Heart right ventricle (tissue), 16 donors: ENCODE measurements at regions not wholly inside any gene's neighbourhood (a gene's known extent, or its start where the extent isn't known, plus 50 kb on each side); places are given as distances from the start of the nearest gene placed in this dataset.

Experiments used
- ATAC-seq, 8 donors: fragments of 200-7000 bp; cut with Tn5 transposase; one replicate each; pipeline ENCODE4 v1.9.1; 2020; ENCODE audit warnings: mild to moderate bottlenecking in 8 of 8, moderate library complexity in 8 of 8, moderate number of reproducible peaks in 1 of 8
- DNase-seq, 2 donors: peaks; one replicate each; pipeline ENCODE4 v3.0.0-alpha.2; 2020
- H3K27ac ChIP-seq, 10 donors: fragments of 200-600 bp; sonication (generic) in 2 of 10; one replicate each; pipeline versions ENCODE4 v1.5.0 to v1.8.0; 2020 to 2022; ENCODE audit warnings: mild to moderate bottlenecking in 3 of 10
- H3K27me3 ChIP-seq, 7 donors: fragments of 200-600 bp; one replicate each; pipeline ENCODE4 v1.8.0; 2021 to 2022; ENCODE audit warnings: mild to moderate bottlenecking in 2 of 7
- H3K36me3 ChIP-seq, 9 donors: fragments of 200-600 bp; sonication (generic) in 1 of 9; one replicate each; pipeline versions ENCODE4 v1.5.0 to v1.8.0; 2020 to 2022; ENCODE audit warnings: mild to moderate bottlenecking in 2 of 9
- H3K4me1 ChIP-seq, 9 donors: fragments of 200-600 bp; sonication (generic) in 1 of 9; one replicate each; pipeline versions ENCODE4 v1.5.0 to v1.8.0; 2020 to 2022; ENCODE audit warnings: mild to moderate bottlenecking in 4 of 9
- H3K4me3 ChIP-seq, 10 donors: fragments of 200-600 bp; sonication (generic) in 2 of 10; one replicate each; pipeline versions ENCODE4 v1.5.0 to v1.8.0; 2020 to 2022; ENCODE audit warnings: mild to moderate bottlenecking in 7 of 10, moderate library complexity in 2 of 10
- H3K9me3 ChIP-seq, 11 donors: fragments of 200-600 bp in 10 of 11; sonication (generic) in 2 of 11; one replicate each; pipeline versions ENCODE4 v1.5.0 to v1.8.0; 2013 to 2022; ENCODE audit warnings: mild to moderate bottlenecking in 2 of 11, control low read depth in 1 of 11, moderate library complexity in 1 of 11
- WGBS, 2 donors: extraction: QIAGEN DNeasy Blood & Tissue Kit; methylation state at CpG; one replicate each; pipeline ENCODE4 v1.1.7; 2013; ENCODE audit warnings: inconsistent platforms in 1 of 2; 5-methylcytosine and 5-hydroxymethylcytosine counted together
- intact Hi-C, 10 donors: fragments of 100-400 bp; cut with DNase I; formaldehyde crosslinking; loops; one replicate each; pipeline versions ENCODE4 v1.11.1 to v1.14.2; 2022
- TF ChIP-seq, protein P1 (sequence below), 9 donors: fragments of 200-600 bp; sonication (generic) in 2 of 9; IDR thresholded peaks; one replicate each; pipeline versions ENCODE4 v1.5.0 to v1.8.0; 2021 to 2022; ENCODE audit warnings: antibody characterized with exemption in 9 of 9, mild to moderate bottlenecking in 5 of 9, moderate library complexity in 1 of 9
- donor health status: Arrhythmogenic right ventricular cardiomyopathy.
- donor health status: ischemic (EF 13 %, LVEDD 7.1; RV severe dilation, severe dysfunction).
- donor health status: healthy with polysubstance abuse.
- donor health status: DM: no; HTN: yes; CAD: no.
- donor health status: DM: no; HTN: no; CAD: no.
- donor health status: ischemic (EF 25% LVEDD 6.9; RV normal size, moderate dysfunction).
- donor health status: ischemic (EF 25% LVEDD 5.7; RV mildly dilated, moderate dysfunction).
- donor health status: healthy.
- donor health status: DM: yes; HTN: yes; CAD: no.
- donor health status: Ischemic cardiomyopathy.
- donor health status: ischemic (EF 35%, LVEDD 5.7; RV mildly dilated, moderate dysfunction).
- donor health status: nonischemic (EF 11% LVEDD 7.7; RV severe dilation, severe dysfunction).
- donor health status: DM: yes; HTN: yes; CAD: no.
- donor health status: PGD.
- donor health status: ischemic (EF 29% LVEDD 5.4; RV normal size, mild dysfunction).
- donor health status: nonischemic (EF 23%, LVEDD 6.1; RV moderate dilation, normal function).

GRCh38 chr13:73827434-73827833 is 306.8 kb downstream of the KLF12 start:
- WGBS, 2 donors = 79 to 96% methylated on average over 3 of the region's 3 CpGs
- H3K4me1 ChIP-seq = peaks cover 0 to 34% (median 0%) of the 10 kb centered on the region in 9 donors
- no peaks in the 10 kb centered on the region for H3K36me3 ChIP-seq
- no peak for ATAC-seq
- no peak for DNase-seq
- intact Hi-C loops = no loop called here
- no peaks in the 10 kb centered on the region for H3K9me3 ChIP-seq
- H3K4me3 ChIP-seq = no peak overlapping the region
- TF ChIP-seq, protein P1, sequence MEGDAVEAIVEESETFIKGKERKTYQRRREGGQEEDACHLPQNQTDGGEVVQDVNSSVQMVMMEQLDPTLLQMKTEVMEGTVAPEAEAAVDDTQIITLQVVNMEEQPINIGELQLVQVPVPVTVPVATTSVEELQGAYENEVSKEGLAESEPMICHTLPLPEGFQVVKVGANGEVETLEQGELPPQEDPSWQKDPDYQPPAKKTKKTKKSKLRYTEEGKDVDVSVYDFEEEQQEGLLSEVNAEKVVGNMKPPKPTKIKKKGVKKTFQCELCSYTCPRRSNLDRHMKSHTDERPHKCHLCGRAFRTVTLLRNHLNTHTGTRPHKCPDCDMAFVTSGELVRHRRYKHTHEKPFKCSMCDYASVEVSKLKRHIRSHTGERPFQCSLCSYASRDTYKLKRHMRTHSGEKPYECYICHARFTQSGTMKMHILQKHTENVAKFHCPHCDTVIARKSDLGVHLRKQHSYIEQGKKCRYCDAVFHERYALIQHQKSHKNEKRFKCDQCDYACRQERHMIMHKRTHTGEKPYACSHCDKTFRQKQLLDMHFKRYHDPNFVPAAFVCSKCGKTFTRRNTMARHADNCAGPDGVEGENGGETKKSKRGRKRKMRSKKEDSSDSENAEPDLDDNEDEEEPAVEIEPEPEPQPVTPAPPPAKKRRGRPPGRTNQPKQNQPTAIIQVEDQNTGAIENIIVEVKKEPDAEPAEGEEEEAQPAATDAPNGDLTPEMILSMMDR (IDR thresholded peaks at IDR 0.05) = no peak
- H3K27me3 ChIP-seq = no peaks in the 10 kb centered on the region
- H3K27ac ChIP-seq = no peak overlapping the region

GRCh38 chr13:73825143-73825542 is 309.1 kb downstream of the KLF12 start:
- ATAC-seq (no peak), DNase-seq (no peak)
- Histone ChIP-seq H3K4me1 (peaks cover 0 to 30% (median 0%) of the 10 kb centered on the region in 9 donors), H3K27ac (no peak overlapping the region), H3K36me3 (no peaks in the 10 kb centered on the region), H3K4me3 (no peak overlapping the region), H3K27me3 (no peaks in the 10 kb centered on the region), H3K9me3 (peaks cover 0 to 5% (median 0%) of the 10 kb centered on the region in 11 donors)
- intact Hi-C loops = no loop called here
- TF ChIP-seq, protein P1 (IDR thresholded peaks at IDR 0.05) = no peak
- 91 to 92% methylated on average over 3 of the region's 3 CpGs for WGBS, 2 donors

DNA sequence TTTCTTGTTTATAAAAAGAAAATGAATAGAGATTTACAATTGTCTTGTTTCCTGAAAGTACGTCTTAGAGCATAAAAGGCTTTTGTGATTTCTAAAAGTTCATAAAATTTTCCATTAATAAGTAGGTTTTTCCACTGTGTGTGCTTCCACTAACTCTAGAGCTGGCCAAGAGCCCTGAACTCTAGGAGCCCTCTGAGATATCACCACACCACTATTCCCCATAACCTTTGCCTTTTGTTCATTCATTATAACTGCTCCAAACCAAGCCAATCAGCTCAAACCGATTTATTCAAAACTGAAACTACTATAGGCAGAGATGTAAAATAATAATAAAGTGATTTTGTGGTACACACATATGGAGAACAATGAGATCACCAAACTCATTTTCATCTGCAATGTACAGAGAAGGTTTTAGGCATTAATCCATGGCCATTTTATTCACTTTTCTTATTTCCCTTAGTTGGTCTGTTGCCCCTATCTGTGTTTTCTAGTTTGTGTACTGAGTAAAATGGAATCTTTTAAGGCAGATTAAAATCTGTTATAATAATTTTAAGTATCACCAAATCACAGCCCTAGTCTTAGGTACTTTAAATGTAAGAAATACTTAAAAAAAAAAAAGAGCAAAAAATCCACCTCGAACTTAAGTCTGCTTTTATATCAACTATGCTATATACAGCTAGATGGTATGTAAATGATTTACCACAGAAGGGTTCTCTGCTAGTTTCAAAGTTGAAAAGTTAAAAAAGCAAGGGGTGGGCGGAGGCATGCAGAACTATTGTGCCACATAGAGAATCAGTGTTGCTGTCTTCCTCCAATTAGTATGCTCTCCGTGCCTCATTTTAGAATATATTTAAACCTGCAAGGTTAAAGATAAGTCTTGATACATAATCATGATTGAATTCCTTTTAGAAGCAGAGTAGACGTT is 311.3 kb downstream of the KLF12 start:
- no peak for DNase-seq
- ATAC-seq = peak in 2 of 8 donors; percentile 29 to 42
- no peak overlapping the region for H3K4me3 ChIP-seq
- H3K9me3 ChIP-seq = peaks cover 0 to 5% (median 0%) of the 10 kb centered on the region in 11 donors
- 88 to 89% methylated on average over 6 of the region's 6 CpGs for WGBS, 2 donors
- H3K27ac ChIP-seq = no peak overlapping the region
- TF ChIP-seq, protein P1 (IDR thresholded peaks at IDR 0.05) = no peak
- intact Hi-C loops = no loop called here
- peaks cover 0 to 16% (median 0%) of the 10 kb centered on the region in 9 donors for H3K4me1 ChIP-seq
- no peaks in the 10 kb centered on the region for H3K27me3 ChIP-seq
- H3K36me3 ChIP-seq = no peaks in the 10 kb centered on the region

DNA sequence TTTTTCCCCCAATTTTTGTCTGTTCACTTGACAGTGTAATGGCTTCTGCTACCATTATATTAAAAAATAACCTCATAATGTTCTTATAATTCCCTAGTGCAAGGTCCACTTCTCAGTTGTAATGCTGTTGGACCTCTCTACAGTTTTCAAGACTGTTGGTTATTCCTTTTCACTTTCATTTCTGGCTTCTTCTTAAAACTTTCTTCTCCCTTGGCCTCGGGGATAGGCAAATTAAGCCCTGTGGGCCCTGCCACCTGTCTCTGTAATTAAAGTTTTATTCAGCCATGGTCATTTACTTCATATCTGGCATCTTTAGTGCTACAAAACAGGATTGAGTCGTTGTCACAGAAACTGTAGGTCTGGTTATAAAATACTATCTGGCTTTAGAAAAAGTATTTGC is 313.5 kb downstream of the KLF12 start:
- intact Hi-C loops = no loop called here
- no peak overlapping the region for H3K4me3 ChIP-seq
- TF ChIP-seq, protein P1 (IDR thresholded peaks at IDR 0.05) = no peak
- 91 to 95% methylated on average over 2 of the region's 2 CpGs for WGBS, 2 donors
- no peaks in the 10 kb centered on the region for H3K27me3 ChIP-seq
- H3K36me3 ChIP-seq = no peaks in the 10 kb centered on the region
- no peak for DNase-seq
- no peak overlapping the region for H3K27ac ChIP-seq
- no peak for ATAC-seq
- H3K4me1 ChIP-seq = peaks cover 0 to 16% (median 0%) of the 10 kb centered on the region in 9 donors
- H3K9me3 ChIP-seq = peaks cover 0 to 5% (median 0%) of the 10 kb centered on the region in 11 donors
